Body of pancreas (tissue), 4 donors: ENCODE measurements at regions not wholly inside any gene's neighbourhood (a gene's known extent, or its start where the extent isn't known, plus 50 kb on each side); places are given as distances from the start of the nearest gene placed in this dataset.

ENCODE experiments used
- CTCF ChIP-seq, 7 experiments: fragments of 450-650 bp in 4 of 7; fragments of 200-600 bp in 3 of 7; sonication (generic) in 3 of 7; IDR thresholded peaks; one replicate each; pipeline ENCODE4 v1.5.1; 2016 to 2019; ENCODE audit warnings: antibody characterized with exemption in 7 of 7
- POLR2A ChIP-seq, 3 donors: fragments of 450-650 bp; IDR thresholded peaks; one replicate each; pipeline ENCODE4 v1.6.1; 2016; ENCODE audit warnings: antibody characterized with exemption in 3 of 3, mild to moderate bottlenecking in 2 of 3

GRCh38 chr12:74626397-74626796 is 88.8 kb downstream of the ATXN7L3B start:
- TF ChIP-seq POLR2A (IDR thresholded peaks at IDR 0.05): no peak
- TF ChIP-seq CTCF (IDR thresholded peaks at IDR 0.05): no peak
